ENCODE measurements at regions not wholly inside any gene's neighbourhood (a gene's known extent, or its start where the extent isn't known, plus 50 kb on each side); places are given as distances from the start of the nearest gene placed in this dataset.
"Not testable (repeated sequence)": the region's sequence is repeated elsewhere in the genome, so short reads cannot be mapped to it uniquely, and the experiment has no call there.

DNA sequence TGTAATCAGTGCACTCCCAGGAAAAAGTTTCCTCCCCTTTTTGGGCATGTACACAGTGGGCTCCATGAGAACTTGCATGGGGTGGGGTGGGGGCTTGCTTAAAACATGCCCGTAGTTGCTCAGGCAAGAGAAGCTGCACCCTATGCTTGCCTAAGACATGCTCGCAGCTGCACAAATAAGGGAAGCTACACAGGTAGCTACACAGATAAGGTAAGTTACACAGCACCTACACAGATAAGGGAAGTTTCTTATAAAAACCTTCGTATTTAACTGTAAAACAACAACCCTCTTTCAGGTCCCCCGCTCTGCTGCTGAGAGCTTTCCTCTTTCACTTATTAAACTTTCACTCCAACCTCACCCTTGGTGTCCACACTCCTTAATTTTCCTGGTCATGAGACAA, 105.4 kb downstream of the TRIM69 start:
- TF ChIP-seq, protein P1, sequence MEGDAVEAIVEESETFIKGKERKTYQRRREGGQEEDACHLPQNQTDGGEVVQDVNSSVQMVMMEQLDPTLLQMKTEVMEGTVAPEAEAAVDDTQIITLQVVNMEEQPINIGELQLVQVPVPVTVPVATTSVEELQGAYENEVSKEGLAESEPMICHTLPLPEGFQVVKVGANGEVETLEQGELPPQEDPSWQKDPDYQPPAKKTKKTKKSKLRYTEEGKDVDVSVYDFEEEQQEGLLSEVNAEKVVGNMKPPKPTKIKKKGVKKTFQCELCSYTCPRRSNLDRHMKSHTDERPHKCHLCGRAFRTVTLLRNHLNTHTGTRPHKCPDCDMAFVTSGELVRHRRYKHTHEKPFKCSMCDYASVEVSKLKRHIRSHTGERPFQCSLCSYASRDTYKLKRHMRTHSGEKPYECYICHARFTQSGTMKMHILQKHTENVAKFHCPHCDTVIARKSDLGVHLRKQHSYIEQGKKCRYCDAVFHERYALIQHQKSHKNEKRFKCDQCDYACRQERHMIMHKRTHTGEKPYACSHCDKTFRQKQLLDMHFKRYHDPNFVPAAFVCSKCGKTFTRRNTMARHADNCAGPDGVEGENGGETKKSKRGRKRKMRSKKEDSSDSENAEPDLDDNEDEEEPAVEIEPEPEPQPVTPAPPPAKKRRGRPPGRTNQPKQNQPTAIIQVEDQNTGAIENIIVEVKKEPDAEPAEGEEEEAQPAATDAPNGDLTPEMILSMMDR (IDR thresholded peaks at IDR 0.05; ENCODE audit: poor library complexity): not testable (repeated sequence)
- TF ChIP-seq EZH2 (IDR thresholded peaks at IDR 0.05; ENCODE audit: borderline replicate concordance): not testable (repeated sequence)
